ENCODE measurements at regions not wholly inside any gene's neighbourhood (a gene's known extent, or its start where the extent isn't known, plus 50 kb on each side); places are given as distances from the start of the nearest gene placed in this dataset.

GRCh38 chr11:112801025-112801816 lies 160.0 kb upstream of the NCAM1 start:
- Histone ChIP-seq H2BK120ac (replicated peaks; ENCODE audit: low read depth, low read length) (no peak overlapping the region), H3K36me3 (ENCODE audit: control insufficient read depth in 2 of 4, insufficient read depth in 4 of 4, low read length in 3 of 4) (no peaks in the 10 kb centered on the region), H2AFZ (ENCODE audit: low read length) (no peak overlapping the region), H3K79me1 (ENCODE audit: low read depth, low read length) (no peaks in the 10 kb centered on the region), H4K91ac (replicated peaks; ENCODE audit: insufficient read length, low read length) (no peak overlapping the region), H3K4me3 (ENCODE audit: extremely low read depth in 1 of 4, insufficient read depth in 2 of 4, low read depth in 3 of 4, low read length in 4 of 4) (no peak overlapping the region), H2BK12ac (ENCODE audit: low read depth, low read length) (no peak overlapping the region), H3K79me2 (ENCODE audit: control insufficient read depth in 1 of 2, insufficient read depth in 2 of 2, low read length in 2 of 2) (no peaks in the 10 kb centered on the region), H2BK5ac (ENCODE audit: low read depth, low read length) (0 out of 2 replicates have a peak overlapping the region, but pooled peaks have one; percentile 16), H2BK15ac (ENCODE audit: low read length) (peak overlapping the region; percentile 61; the same call in 1 of the 2 replicates), H3K9me3 (ENCODE audit: insufficient read depth in 2 of 2, low read depth in 1 of 2, low read length in 1 of 2) (no peaks in the 10 kb centered on the region), H3K27me3 (replicated peaks in 1 of 4; ENCODE audit: control insufficient read depth in 3 of 4, extremely low read depth in 1 of 4, insufficient read depth in 3 of 4, low read length in 3 of 4) (no peaks in the 10 kb centered on the region; a peak in 1 of 7 replicates), H2BK20ac (ENCODE audit: low read length) (no peak overlapping the region), H3K9ac (replicated peaks in 1 of 4; ENCODE audit: extremely low read depth in 1 of 4, low read depth in 3 of 4, low read length in 3 of 4) (no peak overlapping the region), H3K23me2 (ENCODE audit: low read depth, low read length) (peaks cover 2% of the 10 kb centered on the region; the same call in 1 of the 2 replicates), H3K4me2 (ENCODE audit: insufficient read depth in 1 of 2, low read depth in 2 of 2, low read length in 2 of 2) (no peak overlapping the region), H4K5ac (ENCODE audit: insufficient read length, low read depth, low read length) (no peak overlapping the region), H2AK5ac (ENCODE audit: low read depth, low read length) (no peak overlapping the region; the same call in 1 of the 2 replicates), H3K4me1 (replicated peaks in 1 of 4; ENCODE audit: control insufficient read depth in 3 of 4, insufficient read depth in 4 of 4, low read length in 3 of 4) (peaks cover 4 to 14% (median 10%) of the 10 kb centered on the region in 4 experiments), H3K27ac (ENCODE audit: low read depth, low read length) (no peak overlapping the region), H3K56ac (replicated peaks; ENCODE audit: insufficient read length, low read depth, low read length) (no peak overlapping the region), H3K14ac (ENCODE audit: insufficient read length) (no peak overlapping the region), H4K20me1 (replicated peaks in 1 of 2; ENCODE audit: control insufficient read depth in 1 of 2, insufficient read depth in 2 of 2, low read length in 2 of 2) (no peaks in the 10 kb centered on the region), H3K18ac (ENCODE audit: extremely low read depth, low read length) (no peak overlapping the region), H3K4ac (replicated peaks; ENCODE audit: insufficient read length, low read depth, low read length) (no peak overlapping the region), H3K23ac (ENCODE audit: insufficient read length) (no peak overlapping the region), H4K8ac (ENCODE audit: extremely low read depth, insufficient read depth, low read length) (no peak overlapping the region)
- DNase-seq (ENCODE audit: low read depth in 1 of 2, low spot score in 2 of 2) (no peak), FAIRE-seq (no peak)
- 94% methylated on average over 11 of the region's 11 CpGs; no CpG with 5 or more reads in 1 of the 2 experiments for WGBS, 2 experiments (ENCODE audit: extremely low coverage in 1 of 2, insufficient coverage in 1 of 2, insufficient read length in 1 of 2, insufficient replicate concordance in 2 of 2, low coverage in 1 of 2, low lambda C conversion rate in 2 of 2, missing lambda C conversion rate in 1 of 2)
- ChIA-PET CTCF (ENCODE audit: partially characterized antibody) (interaction anchor here (1.0 to 1.3 kb wide), 3 partner anchors 11 to 361 kb away, joined by 3 to 4 read pairs (median 3); no protein-coding TSS in a partner anchor), POLR2A (ENCODE audit: partially characterized antibody) (no interaction called here)
- TF ChIP-seq HDAC2 (IDR thresholded peaks at IDR 0.05; ENCODE audit: borderline replicate concordance in 1 of 2, low read depth in 2 of 2, low read length in 2 of 2) (no peak), EP300 (IDR thresholded peaks at IDR 0.05; ENCODE audit: borderline replicate concordance in 1 of 2, low read depth in 2 of 2, low read length in 2 of 2) (no peak), RFX5 (IDR thresholded peaks at IDR 0.05; ENCODE audit: borderline replicate concordance, low read depth, low read length) (no peak), RNF2 (IDR thresholded peaks at IDR 0.05; ENCODE audit: borderline replicate concordance, low read depth, low read length, missing control alignments, poor library complexity, severe bottlenecking) (no peak), SP4 (IDR thresholded peaks at IDR 0.05; ENCODE audit: low read length) (no peak), POLR2A (IDR thresholded peaks at IDR 0.05; ENCODE audit: control extremely low read depth in 1 of 2, low read depth in 2 of 2, low read length in 2 of 2) (no peak), CTCF (IDR thresholded peaks at IDR 0.05; ENCODE audit: control extremely low read depth in 1 of 3, insufficient read depth in 1 of 3, low read depth in 1 of 3, low read length in 3 of 3) (no peak), ATF3 (IDR thresholded peaks at IDR 0.05; ENCODE audit: insufficient read depth, low read depth, low read length) (no peak)

Measured in H1 (cell line).